Esophagus muscularis mucosa (tissue), 4 donors: ENCODE measurements at regions not wholly inside any gene's neighbourhood (a gene's known extent, or its start where the extent isn't known, plus 50 kb on each side); places are given as distances from the start of the nearest gene placed in this dataset.

ENCODE experiments used
- DNase-seq: peaks from one replicate; pipeline ENCODE4 v3.0.0-alpha.2; 2017; ENCODE audit errors: extremely low spot score
- H3K27ac ChIP-seq, 4 donors: fragments of 200-600 bp; sonication (generic); replicated peaks in 1 of 4; 1 replicate in 3 of 4; 2 replicates in 1 of 4; pipeline ENCODE4 v1.5.1; 2016 to 2019; ENCODE audit warnings: mild to moderate bottlenecking in 1 of 4
- H3K27me3 ChIP-seq, 4 donors: fragments of 200-600 bp; sonication (generic); one replicate each; pipeline versions ENCODE4 v1.5.1 to v1.6.0; 2016 to 2019
- H3K36me3 ChIP-seq, 4 donors: fragments of 200-600 bp; sonication (generic); one replicate each; pipeline ENCODE4 v1.5.1; 2016 to 2019
- H3K4me1 ChIP-seq, 4 donors: fragments of 200-600 bp; sonication (generic); one replicate each; pipeline ENCODE4 v1.5.1; 2016 to 2019
- H3K4me3 ChIP-seq, 4 donors: fragments of 200-600 bp; sonication (generic); 1 replicate in 2 of 4; 2 replicates in 2 of 4; pipeline ENCODE4 v1.5.1; 2016 to 2019; ENCODE audit warnings: mild to moderate bottlenecking in 4 of 4, moderate library complexity in 1 of 4
- H3K9me3 ChIP-seq, 4 donors: fragments of 200-600 bp; sonication (generic); 1 replicate in 3 of 4; 2 replicates in 1 of 4; pipeline ENCODE4 v1.5.1; 2016 to 2019
- CTCF ChIP-seq, 3 experiments: fragments of 200-600 bp in 2 of 3; fragments of 450-650 bp in 1 of 3; sonication (generic) in 2 of 3; IDR thresholded peaks; one replicate each; pipeline ENCODE4 v1.5.1; 2017 to 2019; ENCODE audit warnings: antibody characterized with exemption in 3 of 3, mild to moderate bottlenecking in 2 of 3, moderate library complexity in 1 of 3
- EP300 ChIP-seq: sonication (generic); formaldehyde crosslinking; IDR thresholded peaks from one replicate; pipeline ENCODE4 v1.6.1; 2017; ENCODE audit warnings: antibody characterized with exemption
- POLR2A ChIP-seq: fragments of 450-650 bp; IDR thresholded peaks from one replicate; pipeline ENCODE4 v1.6.1; 2017; ENCODE audit warnings: antibody characterized with exemption, moderate library complexity, mild to moderate bottlenecking, low read depth
- POLR2AphosphoS5 ChIP-seq, 2 donors: sonication (generic); formaldehyde crosslinking; IDR thresholded peaks; one replicate each; pipeline ENCODE4 v1.6.1; 2017; ENCODE audit warnings: antibody characterized with exemption in 2 of 2
- WGBS: methylation state at CpG from one replicate; pipeline ENCODE4 v1.1.5; 2018; 5-methylcytosine and 5-hydroxymethylcytosine counted together
- intact Hi-C: fragments of 100-400 bp; cut with DNase I; formaldehyde crosslinking; loops from one replicate; pipeline ENCODE4 v1.15.1; 2023

- H3K36me3 ChIP-seq: no peaks in the 10 kb centered on the region
- TF ChIP-seq POLR2AphosphoS5 (IDR thresholded peaks at IDR 0.05) (no peak), EP300 (no peak), POLR2A (no peak), CTCF (IDR thresholded peaks at IDR 0.05) (no peak)
- 55% methylated on average over 6 of the region's 6 CpGs for WGBS
- no peak overlapping the region for H3K4me3 ChIP-seq
- no peaks in the 10 kb centered on the region for H3K9me3 ChIP-seq
- H3K27ac ChIP-seq: peak overlapping the region in 1 of 4 donors; percentile 16
- H3K4me1 ChIP-seq: peaks cover 38 to 76% (median 56%) of the 10 kb centered on the region in 4 donors
- intact Hi-C loops: no loop called here
- no peak for DNase-seq
- H3K27me3 ChIP-seq: no peaks in the 10 kb centered on the region
These were observed 62.6 kb upstream of the WNT7B start for GRCh38 chr22:46039535-46039934.

- intact Hi-C loops: no loop called here
- DNase-seq: no peak
- peak overlapping the region; percentile 39 to 100 (median 76) for H3K27ac ChIP-seq
These were observed 63.8 kb upstream of the WNT7B start for GRCh38 chr22:46040471-46041465.

GRCh38 chr22:46041642-46042041, 64.7 kb upstream of the WNT7B start:
- DNase-seq: no peak

More at GRCh38 chr22:46040471-46041465, 63.8 kb upstream of the WNT7B start:
- Histone ChIP-seq H3K27me3 (no peaks in the 10 kb centered on the region), H3K9me3 (no peaks in the 10 kb centered on the region), H3K36me3 (no peaks in the 10 kb centered on the region), H3K4me3 (no peak overlapping the region), H3K4me1 (peaks cover 43 to 73% (median 54%) of the 10 kb centered on the region in 4 donors)
- WGBS: 84% methylated on average over 18 of the region's 20 CpGs
- TF ChIP-seq POLR2A (no peak), CTCF (IDR thresholded peaks at IDR 0.05) (no peak), EP300 (no peak)

GRCh38 chr22:46042786-46043185, 65.8 kb upstream of the WNT7B start:
- no peaks in the 10 kb centered on the region for H3K9me3 ChIP-seq
- TF ChIP-seq EP300: no peak
- TF ChIP-seq POLR2A: no peak
- TF ChIP-seq POLR2AphosphoS5 (IDR thresholded peaks at IDR 0.05): no peak
- no peak for TF ChIP-seq CTCF (IDR thresholded peaks at IDR 0.05)
- peak overlapping the region in 2 of 4 donors; percentile 3 to 83 for H3K4me3 ChIP-seq
- H3K36me3 ChIP-seq: no peaks in the 10 kb centered on the region
- no peaks in the 10 kb centered on the region for H3K27me3 ChIP-seq
- WGBS: 87% methylated on average over 11 of the region's 11 CpGs
- H3K27ac ChIP-seq: peak overlapping the region; percentile 93 to 100 (median 98)
- intact Hi-C loops: no loop called here
- no peak for DNase-seq
- peaks cover 53 to 82% (median 63%) of the 10 kb centered on the region in 4 donors for H3K4me1 ChIP-seq

More at GRCh38 chr22:46041642-46042041, 64.7 kb upstream of the WNT7B start:
- TF ChIP-seq EP300 (no peak), CTCF (IDR thresholded peaks at IDR 0.05) (no peak), POLR2A (no peak), POLR2AphosphoS5 (IDR thresholded peaks at IDR 0.05) (no peak)
- peaks cover 47 to 77% (median 58%) of the 10 kb centered on the region in 4 donors for H3K4me1 ChIP-seq
- peak overlapping the region; percentile 39 to 100 (median 98) for H3K27ac ChIP-seq
- H3K27me3 ChIP-seq: no peaks in the 10 kb centered on the region
- H3K9me3 ChIP-seq: no peaks in the 10 kb centered on the region
- H3K36me3 ChIP-seq: no peaks in the 10 kb centered on the region
- intact Hi-C loops: no loop called here
- WGBS: 80% methylated on average over 9 of the region's 9 CpGs
- H3K4me3 ChIP-seq: no peak overlapping the region
